HEK293T (cell line): ENCODE measurements at regions not wholly inside any gene's neighbourhood (a gene's known extent, or its start where the extent isn't known, plus 50 kb on each side); places are given as distances from the start of the nearest gene placed in this dataset.

Experiments used
- ARNT ChIP-seq: fragments of 450-650 bp; IDR thresholded peaks from 2 replicates; pipeline ENCODE4 v1.6.1; 2017; ENCODE audit warnings: mild to moderate bottlenecking
- BHLHE40 ChIP-seq: fragments of 450-650 bp; IDR thresholded peaks from 2 replicates; pipeline ENCODE4 v1.6.1; 2016; ENCODE audit warnings: mild to moderate bottlenecking, moderate library complexity, borderline replicate concordance
- ELF4 ChIP-seq: fragments of 450-650 bp; IDR thresholded peaks from 2 replicates; pipeline ENCODE4 v1.6.1; 2017; ENCODE audit warnings: antibody characterized with exemption
- FOXA1 ChIP-seq: fragments of 450-650 bp; IDR thresholded peaks from 2 replicates; pipeline ENCODE4 v1.6.1; 2016; ENCODE audit warnings: mild to moderate bottlenecking
- FOXK2 ChIP-seq: fragments of 450-650 bp; IDR thresholded peaks from 2 replicates; pipeline ENCODE4 v1.6.1; 2016; ENCODE audit warnings: mild to moderate bottlenecking
- FOXM1 ChIP-seq: fragments of 450-650 bp; IDR thresholded peaks from 2 replicates; pipeline ENCODE4 v1.6.1; 2017; ENCODE audit warnings: mild to moderate bottlenecking, borderline replicate concordance
- HDGF ChIP-seq: fragments of 450-650 bp; IDR thresholded peaks from 2 replicates; pipeline ENCODE4 v1.6.1; 2017; ENCODE audit warnings: antibody characterized with exemption, borderline replicate concordance
- L3MBTL2 ChIP-seq: fragments of 450-650 bp; conservative IDR thresholded peaks from 2 replicates; pipeline ENCODE4 v1.6.1; 2016; ENCODE audit warnings: mild to moderate bottlenecking
- LEF1 ChIP-seq: fragments of 450-650 bp; IDR thresholded peaks from 2 replicates; pipeline ENCODE4 v1.6.1; 2017; ENCODE audit warnings: mild to moderate bottlenecking, borderline replicate concordance
- NFRKB ChIP-seq: fragments of 450-650 bp; IDR thresholded peaks from 2 replicates; pipeline ENCODE4 v1.6.1; 2016; ENCODE audit warnings: mild to moderate bottlenecking, moderate library complexity
- SP1 ChIP-seq: fragments of 450-650 bp; IDR thresholded peaks from 2 replicates; pipeline ENCODE4 v1.6.1; 2017
- SUZ12 ChIP-seq: fragments of 450-650 bp; IDR thresholded peaks from 2 replicates; pipeline ENCODE4 v1.6.1; 2016; ENCODE audit warnings: mild to moderate bottlenecking
- TARDBP ChIP-seq: fragments of 450-650 bp; IDR thresholded peaks from 2 replicates; pipeline ENCODE4 v1.6.1; 2016
- ZNF384 ChIP-seq: fragments of 450-650 bp; IDR thresholded peaks from 2 replicates; pipeline ENCODE4 v1.6.1; 2016

GRCh38 chr14:65943150-65943549 is 530.6 kb downstream of the FUT8 start:
- TF ChIP-seq NFRKB (no peak), ELF4 (no peak), TARDBP (no peak), HDGF (no peak), FOXA1 (no peak), LEF1 (no peak), SUZ12 (no peak), ZNF384 (no peak), SP1 (no peak), BHLHE40 (no peak), ARNT (no peak), L3MBTL2 (no peak), FOXM1 (no peak), FOXK2 (no peak)
